AG04450 (cell line): ENCODE measurements at regions not wholly inside any gene's neighbourhood (a gene's known extent, or its start where the extent isn't known, plus 50 kb on each side); places are given as distances from the start of the nearest gene placed in this dataset.

Experiments
- CTCF ChIA-PET: fragments of 300-600, 350-600 bp; formaldehyde crosslinking; extraction: SDS; loops from one replicate; lab custom pipeline; 2022; ENCODE audit warnings: antibody characterized with exemption, inconsistent platforms; lab: Charles Lee
- POLR2A ChIA-PET: fragments of 350-600 bp; formaldehyde crosslinking; extraction: SDS; loops from one replicate; lab custom pipeline; 2021; ENCODE audit warnings: antibody characterized with exemption, inconsistent platforms; lab: Yijun Ruan, JAX
- DNase-seq: peaks from one replicate; pipeline ENCODE4 v3.0.0-alpha.2; 2011; ENCODE audit warnings: low read depth, low spot score
- H3K27ac ChIP-seq: one replicate; pipeline ENCODE4 v1.5.1; 2012; ENCODE audit warnings: low read depth, low read length, control low read depth
- H3K27me3 ChIP-seq: one replicate; pipeline ENCODE4 v1.6.0; 2012; ENCODE audit warnings: low read length; ENCODE audit not compliant: control insufficient read depth, insufficient read depth
- H3K4me3 ChIP-seq: 2 replicates; pipeline ENCODE4 v1.5.1; 2011; ENCODE audit warnings: mild to moderate bottlenecking, low read depth, low read length, control low read depth
- H3K9me3 ChIP-seq: 2 replicates; pipeline ENCODE4 v1.5.1; 2012; ENCODE audit warnings: low read length; ENCODE audit not compliant: control insufficient read depth, insufficient read depth
- CTCF ChIP-seq: IDR thresholded peaks from 2 replicates; pipeline ENCODE4 v1.5.1; 2011; ENCODE audit warnings: low read depth, low read length, control low read depth, inconsistent platforms

- POLR2A ChIA-PET = no interaction called here
- CTCF ChIA-PET = no interaction called here
- Histone ChIP-seq H3K9me3 (no peaks in the 10 kb centered on the region), H3K4me3 (no peak overlapping the region), H3K27ac (no peak overlapping the region), H3K27me3 (no peaks in the 10 kb centered on the region)
- TF ChIP-seq CTCF = no peak
- DNase-seq = no peak
Measured at GRCh38 chr17:13428611-13429042, 173.1 kb downstream of the HS3ST3A1 start.

- TF ChIP-seq CTCF = no peak
- POLR2A ChIA-PET = no interaction called here
- Histone ChIP-seq H3K9me3 (no peaks in the 10 kb centered on the region), H3K27me3 (no peaks in the 10 kb centered on the region), H3K4me3 (no peak overlapping the region), H3K27ac (no peak overlapping the region)
- DNase-seq = no peak
- CTCF ChIA-PET = no interaction called here
Measured at GRCh38 chr17:13426991-13427390, 174.7 kb downstream of the HS3ST3A1 start.

- Histone ChIP-seq H3K27ac (no peak overlapping the region), H3K4me3 (no peak overlapping the region), H3K9me3 (no peaks in the 10 kb centered on the region), H3K27me3 (no peaks in the 10 kb centered on the region)
- DNase-seq = no peak
- TF ChIP-seq CTCF = no peak
- ChIA-PET CTCF (no interaction called here), POLR2A (no interaction called here)
Measured at GRCh38 chr17:13425390-13425789, 176.3 kb downstream of the HS3ST3A1 start.

- CTCF ChIA-PET = interaction anchor here (0.9 kb wide), 1 partner anchor 173 kb away, joined by 4 read pairs; no protein-coding TSS in a partner anchor
- DNase-seq = no peak
- H3K27me3 ChIP-seq = no peaks in the 10 kb centered on the region
- POLR2A ChIA-PET = no interaction called here
- no peaks in the 10 kb centered on the region for H3K9me3 ChIP-seq
- H3K4me3 ChIP-seq = no peak overlapping the region
- H3K27ac ChIP-seq = no peak overlapping the region
- no peak for TF ChIP-seq CTCF
Measured at GRCh38 chr17:13421581-13422130, 180.1 kb downstream of the HS3ST3A1 start.

- POLR2A ChIA-PET = no interaction called here
- peak overlapping the region; percentile 69 for H3K27ac ChIP-seq
Measured at GRCh38 chr17:13420878-13421277, 180.9 kb downstream of the HS3ST3A1 start.

More at GRCh38 chr17:13420878-13421277, 180.9 kb downstream of the HS3ST3A1 start:
- CTCF ChIA-PET = interaction anchor here (0.6 kb wide), 1 partner anchor 22 kb away, joined by 3 read pairs; no protein-coding TSS in a partner anchor
- no peaks in the 10 kb centered on the region for H3K27me3 ChIP-seq
- H3K4me3 ChIP-seq = no peak overlapping the region
- no peak for TF ChIP-seq CTCF
- DNase-seq = peak; percentile 55
- H3K9me3 ChIP-seq = no peaks in the 10 kb centered on the region
